ENCODE measurements at regions not wholly inside any gene's neighbourhood (a gene's known extent, or its start where the extent isn't known, plus 50 kb on each side); places are given as distances from the start of the nearest gene placed in this dataset.

- no peak for TF ChIP-seq EP300 (IDR thresholded peaks at IDR 0.05)
- no peak for TF ChIP-seq CTCF (IDR thresholded peaks at IDR 0.05)
These were observed 462.1 kb downstream of the LMO4 start for GRCh38 chr1:87790756-87791155.
